Mesothelial cell of epicardium (in vitro differentiated cells): ENCODE measurements at regions not wholly inside any gene's neighbourhood (a gene's known extent, or its start where the extent isn't known, plus 50 kb on each side); places are given as distances from the start of the nearest gene placed in this dataset.
"Not testable (repeated sequence)": the region's sequence is repeated elsewhere in the genome, so short reads cannot be mapped to it uniquely, and the experiment has no call there.

Source experiments
- DNase-seq, 2 experiments: peaks; one replicate each; pipeline ENCODE4 v3.0.0; 2021; ENCODE audit warnings: low spot score in 2 of 2; ENCODE audit not compliant: unreplicated experiment in 2 of 2
- H3K27ac Mint-ChIP-seq: 2 replicates; pipeline ENCODE4 v1.8.0; 2021; ENCODE audit warnings: mixed read lengths
- H3K27me3 Mint-ChIP-seq: 2 replicates; pipeline ENCODE4 v1.8.0; 2021; ENCODE audit warnings: low read depth, mixed read lengths
- H3K36me3 Mint-ChIP-seq: 2 replicates; pipeline ENCODE4 v1.8.0; 2021; ENCODE audit warnings: mixed read lengths
- H3K4me1 Mint-ChIP-seq: 2 replicates; pipeline ENCODE4 v1.8.0; 2021; ENCODE audit warnings: mixed read lengths
- H3K4me3 Mint-ChIP-seq: 2 replicates; pipeline ENCODE4 v1.8.0; 2021; ENCODE audit warnings: mild to moderate bottlenecking, moderate library complexity, mixed read lengths
- H3K9me3 Mint-ChIP-seq: 2 replicates; pipeline ENCODE4 v1.8.0; 2021; ENCODE audit warnings: mixed read lengths
- CTCF ChIP-seq: fragments of 200-600 bp; sonication (generic); IDR thresholded peaks from one replicate; pipeline ENCODE4 v1.5.0; 2021; ENCODE audit warnings: antibody characterized with exemption; ENCODE audit not compliant: unreplicated experiment

GRCh38 chr7:113176836-113177235 lies 58.5 kb upstream of the SMIM30 start:
- no peaks in the 10 kb centered on the region for H3K27me3 Mint-ChIP-seq
- TF ChIP-seq CTCF: no peak
- H3K4me1 Mint-ChIP-seq: no peaks in the 10 kb centered on the region
- no peak overlapping the region for H3K4me3 Mint-ChIP-seq
- DNase-seq: no peak
- H3K36me3 Mint-ChIP-seq: peaks cover 1% of the 10 kb centered on the region
- no peak overlapping the region for H3K27ac Mint-ChIP-seq
- peaks cover 16% of the 10 kb centered on the region for H3K9me3 Mint-ChIP-seq

GRCh38 chr7:113176180-113176579 lies 57.8 kb upstream of the SMIM30 start:
- peaks cover 16% of the 10 kb centered on the region for H3K9me3 Mint-ChIP-seq
- H3K27me3 Mint-ChIP-seq, DNase-seq, H3K27ac Mint-ChIP-seq, H3K36me3 Mint-ChIP-seq, H3K4me3 Mint-ChIP-seq, H3K4me1 Mint-ChIP-seq: not testable (repeated sequence)

GRCh38 chr7:113175525-113176104 lies 57.3 kb upstream of the SMIM30 start:
- H3K27me3 Mint-ChIP-seq: no peaks in the 10 kb centered on the region
- no peak overlapping the region for H3K4me3 Mint-ChIP-seq
- TF ChIP-seq CTCF: no peak
- H3K4me1 Mint-ChIP-seq: no peaks in the 10 kb centered on the region
- peaks cover 1% of the 10 kb centered on the region for H3K36me3 Mint-ChIP-seq
- H3K27ac Mint-ChIP-seq: no peak overlapping the region
- DNase-seq: no peak
- peaks cover 16% of the 10 kb centered on the region for H3K9me3 Mint-ChIP-seq

GRCh38 chr7:113172726-113173125 lies 54.4 kb upstream of the SMIM30 start:
- no peak overlapping the region for H3K27ac Mint-ChIP-seq
- H3K27me3 Mint-ChIP-seq: no peaks in the 10 kb centered on the region
- H3K9me3 Mint-ChIP-seq: peaks cover 16% of the 10 kb centered on the region
- peaks cover 1% of the 10 kb centered on the region for H3K4me1 Mint-ChIP-seq
- DNase-seq: no peak
- TF ChIP-seq CTCF: no peak
- no peak overlapping the region for H3K4me3 Mint-ChIP-seq
- H3K36me3 Mint-ChIP-seq: peaks cover 1% of the 10 kb centered on the region

GRCh38 chr7:113170591-113170990 lies 52.2 kb upstream of the SMIM30 start:
- Mint-ChIP-seq H3K4me1 (peaks cover 1% of the 10 kb centered on the region), H3K27me3 (no peaks in the 10 kb centered on the region), H3K9me3 (peaks cover 11% of the 10 kb centered on the region), H3K36me3 (no peaks in the 10 kb centered on the region), H3K27ac (no peak overlapping the region), H3K4me3 (no peak overlapping the region)
- no peak for DNase-seq
- TF ChIP-seq CTCF: no peak
